Transverse colon (tissue), 4 donors: ENCODE measurements at regions not wholly inside any gene's neighbourhood (a gene's known extent, or its start where the extent isn't known, plus 50 kb on each side); places are given as distances from the start of the nearest gene placed in this dataset.

Experiments used
- DNase-seq: peaks from one replicate; pipeline ENCODE4 v3.0.0-alpha.2; 2019
- H3K27ac ChIP-seq, 4 donors: fragments of 200-600 bp; sonication (generic); 2 replicates each; pipeline ENCODE4 v1.5.1; 2016 to 2018; ENCODE audit warnings: inconsistent platforms in 4 of 4
- H3K27me3 ChIP-seq: fragments of 200-600 bp; sonication (generic); 2 replicates; pipeline ENCODE4 v1.5.1; 2017; ENCODE audit warnings: inconsistent platforms
- H3K36me3 ChIP-seq, 4 donors: fragments of 200-600 bp; sonication (generic); 2 replicates each; pipeline ENCODE4 v1.5.1; 2017 to 2019; ENCODE audit warnings: inconsistent platforms in 4 of 4
- H3K4me1 ChIP-seq, 4 donors: fragments of 200-600 bp; sonication (generic); 2 replicates each; pipeline ENCODE4 v1.5.1; 2017 to 2020; ENCODE audit warnings: inconsistent platforms in 4 of 4
- H3K4me3 ChIP-seq, 4 donors: fragments of 200-600 bp; sonication (generic); 1 replicate in 1 of 4; 2 replicates in 3 of 4; pipeline versions ENCODE4 v1.5.1 to v1.6.1; 2017 to 2019; ENCODE audit warnings: inconsistent platforms in 4 of 4
- H3K9me3 ChIP-seq, 2 donors: fragments of 200-600 bp; sonication (generic); 2 replicates each; pipeline ENCODE4 v1.5.1; 2017 to 2019; ENCODE audit warnings: inconsistent platforms in 2 of 2
- CTCF ChIP-seq, 5 experiments: fragments of 200-600 bp in 3 of 5; fragments of 450-650 bp in 2 of 5; sonication (generic) in 3 of 5; IDR thresholded peaks; 1 replicate in 2 of 5; 2 replicates in 3 of 5; pipeline ENCODE4 v1.5.1; 2016 to 2017; ENCODE audit warnings: antibody characterized with exemption in 5 of 5, inconsistent platforms in 3 of 5, mild to moderate bottlenecking in 2 of 5, moderate library complexity in 1 of 5
- EP300 ChIP-seq: sonication (generic); formaldehyde crosslinking; IDR thresholded peaks from one replicate; pipeline ENCODE4 v1.6.1; 2017; ENCODE audit warnings: antibody characterized with exemption, low read depth
- POLR2A ChIP-seq: fragments of 450-650 bp; IDR thresholded peaks from one replicate; pipeline ENCODE4 v1.6.1; 2016; ENCODE audit warnings: antibody characterized with exemption, mild to moderate bottlenecking, moderate library complexity
- POLR2AphosphoS5 ChIP-seq, 3 donors: sonication (generic); formaldehyde crosslinking; IDR thresholded peaks; one replicate each; pipeline ENCODE4 v1.6.1; 2016; ENCODE audit warnings: antibody characterized with exemption in 3 of 3
- WGBS, 2 donors: methylation state at CpG; one replicate each; pipeline ENCODE4 v1.1.5; 2018; ENCODE audit warnings: low coverage in 1 of 2; 5-methylcytosine and 5-hydroxymethylcytosine counted together
- in situ Hi-C, 4 donors: fragments of 200-750 bp; cut with MboI; loops; one replicate each; pipeline versions ENCODE4 v1.15.0 to v1.15.1; 2017; ENCODE audit warnings: low sequenced_read_pairs in 3 of 4, low pct_ligation_motif_present in 1 of 4, low pct_unique_long_range_greater_than_20kb in 1 of 4
- intact Hi-C: fragments of 100-400 bp; cut with DNase I; formaldehyde crosslinking; loops from one replicate; pipeline ENCODE4 v1.15.1; 2023; ENCODE audit warnings: low total_unique reads

- TF ChIP-seq POLR2AphosphoS5 (IDR thresholded peaks at IDR 0.05) (no peak), CTCF (IDR thresholded peaks at IDR 0.05) (no peak), POLR2A (no peak), EP300 (no peak)
- intact Hi-C loops (no loop called here), in situ Hi-C loops (no loop called here)
- no peaks in the 10 kb centered on the region for H3K9me3 ChIP-seq
- H3K36me3 ChIP-seq = no peaks in the 10 kb centered on the region
- peak overlapping the region; percentile 75 to 86 (median 80) for H3K27ac ChIP-seq
- WGBS, 2 donors = 56 to 68% methylated on average over 10 to 18 of the region's 18 CpGs
- DNase-seq = no peak
- H3K4me1 ChIP-seq = peaks cover 3 to 56% (median 16%) of the 10 kb centered on the region in 4 donors
- no peaks in the 10 kb centered on the region for H3K27me3 ChIP-seq
- no peak overlapping the region for H3K4me3 ChIP-seq
Measured at GRCh38 chr12:124685689-124686369, 118.4 kb upstream of the NCOR2 start.

GRCh38 chr12:124684971-124685688 is 117.7 kb upstream of the NCOR2 start:
- WGBS, 2 donors = 49 to 60% methylated on average over 8 to 18 of the region's 18 CpGs
- intact Hi-C loops = no loop called here
- Histone ChIP-seq H3K4me3 (no peak overlapping the region), H3K9me3 (no peaks in the 10 kb centered on the region), H3K27me3 (no peaks in the 10 kb centered on the region), H3K36me3 (no peaks in the 10 kb centered on the region), H3K4me1 (peaks cover 3 to 56% (median 16%) of the 10 kb centered on the region in 4 donors), H3K27ac (peak overlapping the region; percentile 75 to 86 (median 80))
- in situ Hi-C loops = no loop called here
- TF ChIP-seq CTCF (IDR thresholded peaks at IDR 0.05) = no peak
- TF ChIP-seq POLR2AphosphoS5 (IDR thresholded peaks at IDR 0.05) = peak in 1 of 3 donors; percentile 24
- no peak for DNase-seq

GRCh38 chr12:124684496-124684895 is 117.1 kb upstream of the NCOR2 start:
- Histone ChIP-seq H3K4me3 (no peak overlapping the region), H3K4me1 (peaks cover 8 to 61% (median 21%) of the 10 kb centered on the region in 4 donors), H3K9me3 (no peaks in the 10 kb centered on the region), H3K27me3 (no peaks in the 10 kb centered on the region), H3K36me3 (no peaks in the 10 kb centered on the region), H3K27ac (peak overlapping the region; percentile 75 to 86 (median 80))
- in situ Hi-C loops = no loop called here
- no peak for DNase-seq
- TF ChIP-seq CTCF (IDR thresholded peaks at IDR 0.05) (no peak), POLR2AphosphoS5 (IDR thresholded peaks at IDR 0.05) (no peak)
- intact Hi-C loops = no loop called here
- 42 to 56% methylated on average over 2 to 7 of the region's 7 CpGs for WGBS, 2 donors

- no peak overlapping the region for H3K4me3 ChIP-seq
- intact Hi-C loops = no loop called here
- DNase-seq = peak; percentile 51
- H3K36me3 ChIP-seq = no peaks in the 10 kb centered on the region
- H3K27ac ChIP-seq = peak overlapping the region; percentile 75 to 86 (median 80)
- in situ Hi-C loops = no loop called here
- WGBS, 2 donors = 60 to 61% methylated on average over 4 to 16 of the region's 16 CpGs
- no peak for TF ChIP-seq EP300
- TF ChIP-seq POLR2A = no peak
- TF ChIP-seq CTCF (IDR thresholded peaks at IDR 0.05) = no peak
- no peak for TF ChIP-seq POLR2AphosphoS5 (IDR thresholded peaks at IDR 0.05)
- peaks cover 11 to 62% (median 23%) of the 10 kb centered on the region in 4 donors for H3K4me1 ChIP-seq
- H3K9me3 ChIP-seq = no peaks in the 10 kb centered on the region
- H3K27me3 ChIP-seq = no peaks in the 10 kb centered on the region
Measured at GRCh38 chr12:124683152-124684124, 116.0 kb upstream of the NCOR2 start.
